Psoas muscle (tissue), 7 donors: ENCODE measurements at regions not wholly inside any gene's neighbourhood (a gene's known extent, or its start where the extent isn't known, plus 50 kb on each side); places are given as distances from the start of the nearest gene placed in this dataset.

Experiments
- ATAC-seq, 4 donors: fragments of 200-7000 bp; cut with Tn5 transposase; one replicate each; pipeline ENCODE4 v1.9.1; 2020; ENCODE audit warnings: moderate library complexity in 3 of 4, mild to moderate bottlenecking in 2 of 4
- DNase-seq, 2 donors: peaks; one replicate each; pipeline ENCODE4 v3.0.0-alpha.2; 2020
- H3K27ac ChIP-seq: fragments of 200-600 bp; one replicate; pipeline ENCODE4 v1.8.0; 2022
- H3K27me3 ChIP-seq, 3 donors: fragments of 200-600 bp in 1 of 3; one replicate each; pipeline versions ENCODE4 v1.6.1 to v1.8.0; 2013 to 2022; ENCODE audit warnings: low read length in 2 of 3, mild to moderate bottlenecking in 2 of 3, moderate library complexity in 1 of 3; ENCODE audit not compliant: insufficient read depth in 3 of 3
- H3K36me3 ChIP-seq, 2 donors: fragments of 200-600 bp in 1 of 2; one replicate each; pipeline versions ENCODE4 v1.6.1 to v1.8.0; 2013 to 2022; ENCODE audit warnings: low read depth in 1 of 2, mild to moderate bottlenecking in 1 of 2, moderate library complexity in 1 of 2; ENCODE audit not compliant: insufficient read depth in 1 of 2
- H3K4me1 ChIP-seq: fragments of 200-600 bp; one replicate; pipeline ENCODE4 v1.8.0; 2022
- H3K4me3 ChIP-seq: fragments of 200-600 bp; one replicate; pipeline ENCODE4 v1.8.0; 2022; ENCODE audit warnings: mild to moderate bottlenecking
- H3K9me3 ChIP-seq: fragments of 200-600 bp; one replicate; pipeline ENCODE4 v1.8.0; 2022
- WGBS, 3 donors: extraction: QIAGEN DNeasy Blood & Tissue Kit; methylation state at CpG; one replicate each; pipeline versions ENCODE4 v1.1.6 to v1.1.7; 2013; 5-methylcytosine and 5-hydroxymethylcytosine counted together
- intact Hi-C, 2 donors: fragments of 100-400 bp; cut with DNase I; formaldehyde crosslinking; loops; one replicate each; pipeline versions ENCODE4 v1.11.0 to v1.14.2; 2022
- TF ChIP-seq, protein P1 (sequence below): fragments of 200-600 bp; IDR thresholded peaks from one replicate; pipeline ENCODE4 v1.8.0; 2022; ENCODE audit warnings: antibody characterized with exemption
- donor health status: healthy with polysubstance abuse.
- donor health status: DM: no; HTN: no; CAD: no; lungs with moderate emphysema.
- donor health status: Bipolar disorder and iron deficiency.
- donor health status: healthy.
- donor health status: DM: yes; HTN: yes; CAD: no.
- donor health status: DM: no; HTN: no; CAD: no.
- donor health status: DM: yes; HTN: yes; CAD: no.

GRCh38 chr6:9186148-9186547 lies 750.8 kb upstream of the SLC35B3 start:
- Histone ChIP-seq H3K4me1 (no peaks in the 10 kb centered on the region), H3K4me3 (no peak overlapping the region), H3K27ac (no peak overlapping the region), H3K9me3 (no peaks in the 10 kb centered on the region), H3K36me3 (no peaks in the 10 kb centered on the region), H3K27me3 (no peaks in the 10 kb centered on the region)
- intact Hi-C loops, result no loop called here
- ATAC-seq, result no peak
- DNase-seq, result no peak
- TF ChIP-seq, protein P1, sequence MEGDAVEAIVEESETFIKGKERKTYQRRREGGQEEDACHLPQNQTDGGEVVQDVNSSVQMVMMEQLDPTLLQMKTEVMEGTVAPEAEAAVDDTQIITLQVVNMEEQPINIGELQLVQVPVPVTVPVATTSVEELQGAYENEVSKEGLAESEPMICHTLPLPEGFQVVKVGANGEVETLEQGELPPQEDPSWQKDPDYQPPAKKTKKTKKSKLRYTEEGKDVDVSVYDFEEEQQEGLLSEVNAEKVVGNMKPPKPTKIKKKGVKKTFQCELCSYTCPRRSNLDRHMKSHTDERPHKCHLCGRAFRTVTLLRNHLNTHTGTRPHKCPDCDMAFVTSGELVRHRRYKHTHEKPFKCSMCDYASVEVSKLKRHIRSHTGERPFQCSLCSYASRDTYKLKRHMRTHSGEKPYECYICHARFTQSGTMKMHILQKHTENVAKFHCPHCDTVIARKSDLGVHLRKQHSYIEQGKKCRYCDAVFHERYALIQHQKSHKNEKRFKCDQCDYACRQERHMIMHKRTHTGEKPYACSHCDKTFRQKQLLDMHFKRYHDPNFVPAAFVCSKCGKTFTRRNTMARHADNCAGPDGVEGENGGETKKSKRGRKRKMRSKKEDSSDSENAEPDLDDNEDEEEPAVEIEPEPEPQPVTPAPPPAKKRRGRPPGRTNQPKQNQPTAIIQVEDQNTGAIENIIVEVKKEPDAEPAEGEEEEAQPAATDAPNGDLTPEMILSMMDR, result no peak

- TF ChIP-seq, protein P1, result no peak
- DNase-seq, result no peak
- Histone ChIP-seq H3K4me3 (no peak overlapping the region), H3K27ac (no peak overlapping the region), H3K4me1 (no peaks in the 10 kb centered on the region), H3K9me3 (no peaks in the 10 kb centered on the region), H3K36me3 (no peaks in the 10 kb centered on the region), H3K27me3 (no peaks in the 10 kb centered on the region)
- WGBS, 3 donors, result 71 to 82% (median 71%) methylated on average over 2 of the region's 2 CpGs
- intact Hi-C loops, result no loop called here
- no peak for ATAC-seq
These were observed 742.7 kb upstream of the SLC35B3 start for GRCh38 chr6:9178071-9178470.

- H3K4me3 ChIP-seq, result no peak overlapping the region
- no peak overlapping the region for H3K27ac ChIP-seq
- no peaks in the 10 kb centered on the region for H3K36me3 ChIP-seq
- TF ChIP-seq, protein P1, result no peak
- intact Hi-C loops, result no loop called here
- ATAC-seq, result no peak
- no peaks in the 10 kb centered on the region for H3K27me3 ChIP-seq
- no peak for DNase-seq
- WGBS, 3 donors, result 74 to 83% (median 78%) methylated on average over 7 of the region's 7 CpGs
- no peaks in the 10 kb centered on the region for H3K4me1 ChIP-seq
- no peaks in the 10 kb centered on the region for H3K9me3 ChIP-seq
These were observed 737.9 kb upstream of the SLC35B3 start for GRCh38 chr6:9173229-9173628.

DNA sequence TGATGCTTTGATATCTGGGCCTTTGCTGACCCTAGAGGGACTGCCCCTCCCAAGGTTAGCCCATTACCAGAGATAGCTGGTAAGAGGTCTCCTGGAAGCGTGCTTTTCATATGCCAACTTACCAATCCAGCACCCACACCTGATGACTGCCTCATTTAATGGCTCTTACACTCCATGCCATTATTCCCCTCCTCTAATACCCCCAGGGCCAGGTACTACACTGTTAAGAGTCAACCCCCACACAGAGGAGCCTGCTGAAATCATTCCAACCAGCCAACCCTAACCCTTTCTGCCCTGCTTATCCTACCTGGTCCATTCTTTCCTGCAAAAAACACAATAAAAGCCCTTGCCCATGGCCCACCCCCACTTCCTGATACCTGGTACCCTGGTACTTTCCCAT lies 736.8 kb upstream of the SLC35B3 start:
- DNase-seq (no peak), ATAC-seq (no peak)
- intact Hi-C loops, result no loop called here
- H3K9me3 ChIP-seq, result no peaks in the 10 kb centered on the region
- TF ChIP-seq, protein P1, result no peak
- H3K27me3 ChIP-seq, result no peaks in the 10 kb centered on the region
- no peaks in the 10 kb centered on the region for H3K4me1 ChIP-seq
- no peak overlapping the region for H3K4me3 ChIP-seq
- no peak overlapping the region for H3K27ac ChIP-seq
- WGBS, 3 donors, result 74 to 92% (median 90%) methylated on average over 1 of the region's 1 CpG
- H3K36me3 ChIP-seq, result no peaks in the 10 kb centered on the region

DNA sequence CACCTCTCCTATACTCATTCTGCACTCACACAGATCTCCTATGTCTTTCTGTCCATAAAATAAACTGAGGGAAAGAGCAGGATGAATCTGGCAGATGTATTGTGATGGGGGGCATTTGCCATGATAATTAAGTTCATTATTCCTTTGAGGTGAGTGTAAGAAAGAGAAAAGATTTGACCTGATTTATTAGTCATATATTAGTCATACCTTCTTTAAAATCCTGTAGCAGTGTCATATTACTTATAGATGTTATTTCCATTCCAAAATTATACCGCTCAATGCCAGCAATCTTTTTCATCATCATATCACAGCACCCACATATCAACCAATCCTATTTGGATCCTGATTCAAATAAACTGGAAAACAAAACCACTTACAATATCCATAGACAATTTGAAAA lies 733.3 kb upstream of the SLC35B3 start:
- 83 to 92% (median 84%) methylated on average over 1 of the region's 1 CpG for WGBS, 3 donors
- TF ChIP-seq, protein P1, result no peak

More for the DNA sequence above, 733.3 kb upstream of the SLC35B3 start:
- Histone ChIP-seq H3K9me3 (no peaks in the 10 kb centered on the region), H3K4me3 (no peak overlapping the region), H3K27me3 (no peaks in the 10 kb centered on the region), H3K4me1 (no peaks in the 10 kb centered on the region), H3K27ac (no peak overlapping the region), H3K36me3 (no peaks in the 10 kb centered on the region)
- no peak for DNase-seq
- ATAC-seq, result no peak
- intact Hi-C loops, result no loop called here
